ENCODE measurements at regions not wholly inside any gene's neighbourhood (a gene's known extent, or its start where the extent isn't known, plus 50 kb on each side); places are given as distances from the start of the nearest gene placed in this dataset.

- Histone ChIP-seq H3K4me3 (ENCODE audit: low read depth, low read length) (no peak overlapping the region), H3K4me1 (ENCODE audit: control insufficient read depth, insufficient read depth, low read length) (peaks cover 37% of the 10 kb centered on the region), H3K9me3 (ENCODE audit: control insufficient read depth, insufficient read depth, low read depth, low read length) (no peaks in the 10 kb centered on the region), H3K36me3 (ENCODE audit: control insufficient read depth, insufficient read depth, low read length) (no peaks in the 10 kb centered on the region), H3K27ac (ENCODE audit: low read depth, low read length) (no peak overlapping the region), H3K9ac (ENCODE audit: low read length) (no peak overlapping the region), H3K27me3 (ENCODE audit: control insufficient read depth, insufficient read depth, low read length) (no peaks in the 10 kb centered on the region)
Observed at GRCh38 chr17:77363821-77364361, 223.1 kb downstream of the SEC14L1 start.

GRCh38 chr17:77364381-77364911, 223.7 kb downstream of the SEC14L1 start:
- Histone ChIP-seq H3K27ac (ENCODE audit: low read depth, low read length) (no peak overlapping the region), H3K9ac (ENCODE audit: low read length) (no peak overlapping the region)

GRCh38 chr17:77364941-77365583, 224.3 kb downstream of the SEC14L1 start:
- H3K9me3 ChIP-seq (ENCODE audit: control insufficient read depth, insufficient read depth, low read depth, low read length), result no peaks in the 10 kb centered on the region
- H3K27me3 ChIP-seq (ENCODE audit: control insufficient read depth, insufficient read depth, low read length), result no peaks in the 10 kb centered on the region
- H3K36me3 ChIP-seq (ENCODE audit: control insufficient read depth, insufficient read depth, low read length), result no peaks in the 10 kb centered on the region
- peak overlapping the region; percentile 29 for H3K9ac ChIP-seq (ENCODE audit: low read length)
- H3K27ac ChIP-seq (ENCODE audit: low read depth, low read length), result no peak overlapping the region
- H3K4me1 ChIP-seq (ENCODE audit: control insufficient read depth, insufficient read depth, low read length), result peaks cover 37% of the 10 kb centered on the region
- H3K4me3 ChIP-seq (ENCODE audit: low read depth, low read length), result no peak overlapping the region

More at GRCh38 chr17:77364381-77364911, 223.7 kb downstream of the SEC14L1 start:
- H3K27me3 ChIP-seq (ENCODE audit: control insufficient read depth, insufficient read depth, low read length), result no peaks in the 10 kb centered on the region
- no peak overlapping the region for H3K4me3 ChIP-seq (ENCODE audit: low read depth, low read length)
- H3K4me1 ChIP-seq (ENCODE audit: control insufficient read depth, insufficient read depth, low read length), result peaks cover 37% of the 10 kb centered on the region
- no peaks in the 10 kb centered on the region for H3K36me3 ChIP-seq (ENCODE audit: control insufficient read depth, insufficient read depth, low read length)
- H3K9me3 ChIP-seq (ENCODE audit: control insufficient read depth, insufficient read depth, low read depth, low read length), result no peaks in the 10 kb centered on the region

- H3K9ac ChIP-seq (ENCODE audit: low read length), result peak overlapping the region; percentile 29
- no peaks in the 10 kb centered on the region for H3K27me3 ChIP-seq (ENCODE audit: control insufficient read depth, insufficient read depth, low read length)
- H3K9me3 ChIP-seq (ENCODE audit: control insufficient read depth, insufficient read depth, low read depth, low read length), result no peaks in the 10 kb centered on the region
- no peaks in the 10 kb centered on the region for H3K36me3 ChIP-seq (ENCODE audit: control insufficient read depth, insufficient read depth, low read length)
- no peak overlapping the region for H3K4me3 ChIP-seq (ENCODE audit: low read depth, low read length)
- H3K27ac ChIP-seq (ENCODE audit: low read depth, low read length), result no peak overlapping the region
- H3K4me1 ChIP-seq (ENCODE audit: control insufficient read depth, insufficient read depth, low read length), result peaks cover 37% of the 10 kb centered on the region
Observed at GRCh38 chr17:77365584-77366186, 224.9 kb downstream of the SEC14L1 start.

GRCh38 chr17:77366206-77366557, 225.4 kb downstream of the SEC14L1 start:
- no peaks in the 10 kb centered on the region for H3K9me3 ChIP-seq (ENCODE audit: control insufficient read depth, insufficient read depth, low read depth, low read length)
- peaks cover 42% of the 10 kb centered on the region for H3K4me1 ChIP-seq (ENCODE audit: control insufficient read depth, insufficient read depth, low read length)
- no peak overlapping the region for H3K4me3 ChIP-seq (ENCODE audit: low read depth, low read length)
- H3K9ac ChIP-seq (ENCODE audit: low read length), result peak overlapping the region; percentile 29
- no peaks in the 10 kb centered on the region for H3K27me3 ChIP-seq (ENCODE audit: control insufficient read depth, insufficient read depth, low read length)
- H3K27ac ChIP-seq (ENCODE audit: low read depth, low read length), result no peak overlapping the region
- no peaks in the 10 kb centered on the region for H3K36me3 ChIP-seq (ENCODE audit: control insufficient read depth, insufficient read depth, low read length)

- Histone ChIP-seq H3K36me3 (ENCODE audit: control insufficient read depth, insufficient read depth, low read length) (no peaks in the 10 kb centered on the region), H3K4me3 (ENCODE audit: low read depth, low read length) (no peak overlapping the region), H3K27me3 (ENCODE audit: control insufficient read depth, insufficient read depth, low read length) (no peaks in the 10 kb centered on the region), H3K27ac (ENCODE audit: low read depth, low read length) (no peak overlapping the region), H3K9me3 (ENCODE audit: control insufficient read depth, insufficient read depth, low read depth, low read length) (no peaks in the 10 kb centered on the region), H3K9ac (ENCODE audit: low read length) (no peak overlapping the region), H3K4me1 (ENCODE audit: control insufficient read depth, insufficient read depth, low read length) (peaks cover 47% of the 10 kb centered on the region)
Observed at GRCh38 chr17:77366558-77367245, 225.9 kb downstream of the SEC14L1 start.

GRCh38 chr17:77369544-77369971, 228.8 kb downstream of the SEC14L1 start:
- Histone ChIP-seq H3K4me1 (ENCODE audit: control insufficient read depth, insufficient read depth, low read length) (peaks cover 45% of the 10 kb centered on the region), H3K9ac (ENCODE audit: low read length) (no peak overlapping the region), H3K27ac (ENCODE audit: low read depth, low read length) (no peak overlapping the region), H3K4me3 (ENCODE audit: low read depth, low read length) (no peak overlapping the region), H3K36me3 (ENCODE audit: control insufficient read depth, insufficient read depth, low read length) (no peaks in the 10 kb centered on the region), H3K27me3 (ENCODE audit: control insufficient read depth, insufficient read depth, low read length) (no peaks in the 10 kb centered on the region), H3K9me3 (ENCODE audit: control insufficient read depth, insufficient read depth, low read depth, low read length) (no peaks in the 10 kb centered on the region)

- Histone ChIP-seq H3K9ac (ENCODE audit: low read length) (no peak overlapping the region), H3K4me1 (ENCODE audit: control insufficient read depth, insufficient read depth, low read length) (peaks cover 45% of the 10 kb centered on the region), H3K27ac (ENCODE audit: low read depth, low read length) (no peak overlapping the region)
Observed at GRCh38 chr17:77370586-77370985, 229.8 kb downstream of the SEC14L1 start.

GRCh38 chr17:77371117-77371887, 230.5 kb downstream of the SEC14L1 start:
- H3K4me3 ChIP-seq (ENCODE audit: low read depth, low read length), result no peak overlapping the region
- no peaks in the 10 kb centered on the region for H3K36me3 ChIP-seq (ENCODE audit: control insufficient read depth, insufficient read depth, low read length)
- H3K27ac ChIP-seq (ENCODE audit: low read depth, low read length), result no peak overlapping the region
- H3K4me1 ChIP-seq (ENCODE audit: control insufficient read depth, insufficient read depth, low read length), result peaks cover 45% of the 10 kb centered on the region
- no peak overlapping the region for H3K9ac ChIP-seq (ENCODE audit: low read length)
- no peaks in the 10 kb centered on the region for H3K9me3 ChIP-seq (ENCODE audit: control insufficient read depth, insufficient read depth, low read depth, low read length)
- H3K27me3 ChIP-seq (ENCODE audit: control insufficient read depth, insufficient read depth, low read length), result no peaks in the 10 kb centered on the region

More at GRCh38 chr17:77370586-77370985, 229.8 kb downstream of the SEC14L1 start:
- Histone ChIP-seq H3K27me3 (ENCODE audit: control insufficient read depth, insufficient read depth, low read length) (no peaks in the 10 kb centered on the region), H3K9me3 (ENCODE audit: control insufficient read depth, insufficient read depth, low read depth, low read length) (no peaks in the 10 kb centered on the region), H3K4me3 (ENCODE audit: low read depth, low read length) (no peak overlapping the region), H3K36me3 (ENCODE audit: control insufficient read depth, insufficient read depth, low read length) (no peaks in the 10 kb centered on the region)

GRCh38 chr17:77371888-77372443, 231.2 kb downstream of the SEC14L1 start:
- H3K27ac ChIP-seq (ENCODE audit: low read depth, low read length), result peak overlapping the region; percentile 45; the same call in 1 of the 2 replicates
- H3K27me3 ChIP-seq (ENCODE audit: control insufficient read depth, insufficient read depth, low read length), result no peaks in the 10 kb centered on the region
- no peaks in the 10 kb centered on the region for H3K36me3 ChIP-seq (ENCODE audit: control insufficient read depth, insufficient read depth, low read length)
- peaks cover 44% of the 10 kb centered on the region for H3K4me1 ChIP-seq (ENCODE audit: control insufficient read depth, insufficient read depth, low read length)
- peak overlapping the region; percentile 66 for H3K9ac ChIP-seq (ENCODE audit: low read length)
- peak overlapping the region; percentile 75 for H3K4me3 ChIP-seq (ENCODE audit: low read depth, low read length)
- H3K9me3 ChIP-seq (ENCODE audit: control insufficient read depth, insufficient read depth, low read depth, low read length), result no peaks in the 10 kb centered on the region
